ENCODE measurements at regions not wholly inside any gene's neighbourhood (a gene's known extent, or its start where the extent isn't known, plus 50 kb on each side); places are given as distances from the start of the nearest gene placed in this dataset.
"Not testable (repeated sequence)": the region's sequence is repeated elsewhere in the genome, so short reads cannot be mapped to it uniquely, and the experiment has no call there.

GRCh38 chr16:17559394-17559793 is 88.6 kb upstream of the XYLT1 start:
- no peak for DNase-seq (ENCODE audit: low read depth)

DNA sequence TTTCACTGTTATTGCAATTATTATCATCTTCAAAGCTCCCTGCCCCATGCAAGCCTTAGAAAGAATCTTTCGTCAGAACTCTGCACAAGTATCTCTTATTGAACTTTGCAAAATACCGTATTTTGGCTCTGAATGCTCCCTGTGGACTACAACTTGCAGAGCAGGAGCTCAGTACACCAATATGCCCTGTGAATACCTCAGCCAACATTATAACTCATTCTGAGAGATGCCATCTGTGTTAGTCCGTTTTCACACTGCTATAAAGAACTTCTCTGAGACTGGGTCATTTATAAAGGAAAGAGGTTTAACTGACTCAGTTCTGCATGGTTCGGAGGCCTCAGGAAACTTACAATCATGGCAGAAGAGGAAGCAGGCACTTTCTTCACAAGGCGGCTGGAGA is 87.2 kb upstream of the XYLT1 start:
- no peak for DNase-seq (ENCODE audit: low read depth)

DNA sequence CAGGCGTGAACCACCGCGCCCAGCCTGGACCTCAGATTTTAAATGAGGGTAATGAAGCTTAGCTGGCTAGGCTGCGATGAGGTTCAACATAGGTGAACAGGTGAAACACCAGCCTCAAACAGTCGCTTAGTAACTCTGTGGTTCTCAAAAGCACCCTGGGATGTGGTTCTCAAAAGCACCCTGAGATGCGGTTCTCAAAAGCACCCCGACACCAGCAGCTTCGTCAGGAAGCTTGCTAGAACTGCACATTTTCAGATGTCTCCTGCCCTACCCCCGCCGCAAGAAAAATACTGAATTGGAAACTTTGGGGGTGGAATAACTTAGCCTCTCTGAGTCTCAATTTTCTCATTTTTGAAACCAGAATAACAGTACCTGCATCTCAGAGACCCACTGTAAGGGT is 86.7 kb upstream of the XYLT1 start:
- no peak for DNase-seq (ENCODE audit: low read depth)

DNA sequence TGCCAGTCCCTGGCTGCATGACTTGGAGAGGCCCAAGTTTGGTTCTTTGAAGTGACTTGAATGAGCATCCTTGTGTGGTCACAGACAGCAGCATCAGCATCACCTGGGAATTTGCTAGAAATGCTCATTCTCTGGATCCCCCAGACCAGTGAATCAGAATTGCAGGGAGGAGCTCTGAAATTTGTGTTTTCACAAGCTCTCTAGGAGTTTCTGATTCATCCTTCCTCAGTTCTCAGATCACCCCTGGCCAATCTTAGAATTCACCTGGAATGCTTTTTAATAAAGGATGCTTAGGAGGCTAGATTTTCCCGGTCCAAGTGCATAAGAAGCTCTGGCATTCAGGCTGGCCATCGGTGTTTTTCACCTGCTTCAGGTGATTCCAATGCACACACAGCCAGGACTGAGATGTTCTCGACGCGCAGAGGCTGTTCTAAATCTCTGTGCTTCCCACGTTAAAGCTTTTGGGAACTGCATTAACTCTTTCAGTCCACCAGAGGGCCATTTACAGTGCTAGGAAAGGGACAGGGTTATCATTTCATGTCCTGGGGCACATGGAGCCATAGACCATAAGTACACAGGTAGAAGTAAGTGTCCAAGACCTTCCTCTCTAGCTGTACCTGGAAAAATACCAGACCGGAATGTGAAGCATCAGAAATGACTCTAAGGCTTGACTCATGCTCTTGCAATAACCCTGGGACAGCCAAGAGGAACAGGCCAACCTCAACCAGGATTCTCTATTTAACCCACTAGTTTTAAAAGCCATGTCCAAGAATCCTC is 85.7 kb upstream of the XYLT1 start:
- peak; percentile 16 for DNase-seq (ENCODE audit: low read depth)

DNA sequence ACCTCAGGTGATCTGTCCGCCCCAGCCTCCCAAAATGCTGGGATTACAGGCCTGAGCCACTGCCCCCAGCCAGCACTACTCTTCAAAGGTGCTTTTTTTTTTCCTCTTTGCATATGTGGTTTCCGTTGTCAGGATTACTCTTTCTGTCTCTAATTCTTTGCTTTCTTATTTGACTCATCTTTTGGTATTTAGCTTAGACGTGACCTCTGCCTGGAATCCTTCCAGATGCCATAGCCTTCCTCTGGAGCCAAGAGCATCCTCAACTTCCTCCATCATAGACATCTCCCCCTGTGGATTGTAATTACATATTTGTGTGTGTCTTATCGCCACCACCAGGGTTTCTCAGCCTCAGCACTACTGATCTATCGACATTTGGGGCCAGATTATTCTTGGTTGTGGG is 84.4 kb upstream of the XYLT1 start:
- peak; percentile 63 for DNase-seq (ENCODE audit: low read depth)

- no peak for DNase-seq (ENCODE audit: low read depth)
These were observed 81.6 kb upstream of the XYLT1 start for GRCh38 chr16:17552351-17552750.

DNA sequence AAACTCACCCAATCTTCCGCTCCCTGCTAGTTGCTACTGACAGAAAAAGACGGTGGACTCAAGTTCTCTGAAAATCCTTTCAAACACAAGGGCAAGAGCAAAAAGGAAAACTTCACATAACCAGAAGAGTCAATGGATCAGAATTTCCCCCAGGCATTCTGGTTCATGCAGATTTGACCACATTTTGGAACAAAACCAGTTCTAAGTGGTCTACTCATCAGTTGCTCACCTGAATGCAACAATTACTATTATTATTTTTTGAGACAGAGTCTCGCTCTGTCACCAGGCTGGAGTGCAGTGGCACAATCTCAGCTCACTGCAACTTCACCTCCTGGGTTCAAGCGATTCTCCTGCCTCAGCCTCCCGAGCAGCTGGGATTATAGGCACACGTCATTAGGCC is 80.9 kb upstream of the XYLT1 start:
- DNase-seq (ENCODE audit: low read depth) = not testable (repeated sequence)

DNA sequence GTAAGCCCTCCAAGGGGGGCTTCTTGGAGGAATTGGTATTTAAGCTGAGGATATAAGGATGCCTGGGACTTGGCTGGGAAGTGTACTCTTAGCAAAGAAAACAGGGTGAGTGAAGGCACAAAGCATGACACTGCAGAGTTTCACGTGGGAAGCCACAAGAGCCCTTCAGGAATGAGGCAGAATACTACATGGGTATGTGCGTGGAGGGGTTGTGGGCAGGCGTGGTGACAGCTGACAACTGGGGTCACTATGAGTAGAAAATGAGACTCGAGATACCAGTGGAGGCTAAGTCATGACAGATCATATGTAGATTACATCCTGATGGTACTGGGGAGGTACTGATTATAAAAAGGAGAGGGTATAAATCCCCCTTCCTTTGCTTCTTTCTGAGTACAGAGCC is 78.1 kb upstream of the XYLT1 start:
- no peak for DNase-seq (ENCODE audit: low read depth)

DNA sequence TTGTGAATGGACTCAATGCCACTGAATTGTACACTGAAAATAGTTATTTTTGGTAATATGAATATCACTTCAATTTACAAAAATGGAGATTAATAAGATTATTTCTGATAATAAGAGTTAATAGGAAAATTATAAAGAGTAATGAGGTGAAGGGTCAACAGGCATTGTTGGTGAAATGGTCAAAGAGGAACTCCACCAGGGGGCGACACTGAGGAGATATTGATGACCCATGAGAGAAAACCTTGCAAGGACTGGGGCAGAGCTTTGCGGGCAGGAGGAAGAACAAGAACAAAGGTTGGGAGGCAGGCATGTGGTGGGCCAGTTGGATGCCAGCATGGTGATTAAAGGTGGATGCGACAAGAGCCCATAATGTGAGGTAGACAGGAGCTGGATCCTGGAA is 74.0 kb upstream of the XYLT1 start:
- no peak for DNase-seq (ENCODE audit: low read depth)

GRCh38 chr16:17544304-17544703 is 73.5 kb upstream of the XYLT1 start:
- no peak for DNase-seq (ENCODE audit: low read depth)

- no peak for DNase-seq (ENCODE audit: low read depth)
These were observed 72.3 kb upstream of the XYLT1 start for GRCh38 chr16:17543073-17543472.

- no peak for DNase-seq (ENCODE audit: low read depth)
These were observed 70.6 kb upstream of the XYLT1 start for GRCh38 chr16:17541324-17541723.

DNA sequence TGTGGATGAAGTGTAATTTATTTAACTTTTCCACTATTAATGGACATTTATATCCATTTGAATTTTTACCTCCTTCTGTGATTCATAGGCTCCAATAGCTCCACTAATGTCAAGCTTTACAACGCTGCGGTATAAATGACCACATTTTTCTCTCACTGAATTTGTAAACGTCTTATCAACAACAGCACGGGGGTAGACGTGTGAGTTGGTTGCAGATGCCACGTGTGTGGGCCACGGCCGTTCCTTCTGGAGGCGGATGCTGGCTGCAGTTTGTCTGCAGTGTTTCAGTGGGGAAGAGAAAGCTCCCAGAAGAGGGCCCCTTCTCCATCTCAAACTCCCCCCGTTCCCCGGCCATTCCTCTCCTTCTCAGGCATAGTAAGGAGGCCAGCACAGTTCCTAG is 68.2 kb upstream of the XYLT1 start:
- no peak for DNase-seq (ENCODE audit: low read depth)

- DNase-seq (ENCODE audit: low read depth) = no peak
These were observed 61.7 kb upstream of the XYLT1 start for GRCh38 chr16:17532338-17532995.

GRCh38 chr16:17529982-17530760 is 59.4 kb upstream of the XYLT1 start:
- no peak for DNase-seq (ENCODE audit: low read depth)

DNA sequence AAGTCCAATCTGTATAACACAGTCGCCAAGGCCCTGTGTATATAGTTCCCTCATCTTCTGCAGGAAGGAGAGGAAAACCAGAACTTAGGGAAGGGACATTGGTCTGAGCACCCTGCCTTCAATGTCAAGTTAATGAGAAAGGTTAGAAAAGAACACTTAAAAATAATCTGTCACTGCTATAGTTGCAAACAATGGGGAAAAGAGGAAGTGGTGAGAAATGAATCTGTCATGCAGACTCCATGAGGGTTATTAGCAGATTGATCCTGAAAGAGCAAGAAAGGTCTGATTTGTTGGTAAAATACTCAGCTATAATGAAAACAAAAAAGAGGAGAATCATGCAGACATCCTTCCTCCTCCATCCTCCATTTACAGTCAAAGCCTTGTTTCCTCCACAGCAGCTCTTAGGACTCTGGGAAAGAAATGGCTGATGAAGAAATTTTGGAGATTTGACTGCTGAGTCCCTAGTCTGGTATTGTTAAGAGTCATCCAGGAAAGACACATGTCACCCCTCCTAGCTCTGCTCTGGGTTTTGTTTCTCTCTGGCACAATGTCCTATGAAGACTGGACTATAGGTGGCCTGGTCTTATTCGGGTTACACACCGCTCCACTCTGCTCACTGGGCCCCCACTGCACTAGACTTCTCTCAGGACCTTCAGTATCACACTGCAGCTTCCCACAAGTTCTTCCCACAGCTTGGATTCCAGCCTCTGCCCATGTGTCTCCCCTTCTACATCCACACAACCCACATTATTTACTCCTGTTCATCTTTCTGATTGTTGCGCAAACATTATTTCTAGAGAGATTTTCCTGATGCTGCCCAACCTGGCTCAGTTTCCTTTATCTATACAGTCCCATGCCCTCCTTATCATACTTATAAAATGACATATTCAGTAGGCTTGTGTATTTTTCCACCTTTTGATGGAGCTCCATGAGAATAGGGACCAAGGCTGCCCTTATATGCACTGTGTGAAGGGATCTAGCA is 56.5 kb upstream of the XYLT1 start:
- DNase-seq (ENCODE audit: low read depth) = no peak

DNA sequence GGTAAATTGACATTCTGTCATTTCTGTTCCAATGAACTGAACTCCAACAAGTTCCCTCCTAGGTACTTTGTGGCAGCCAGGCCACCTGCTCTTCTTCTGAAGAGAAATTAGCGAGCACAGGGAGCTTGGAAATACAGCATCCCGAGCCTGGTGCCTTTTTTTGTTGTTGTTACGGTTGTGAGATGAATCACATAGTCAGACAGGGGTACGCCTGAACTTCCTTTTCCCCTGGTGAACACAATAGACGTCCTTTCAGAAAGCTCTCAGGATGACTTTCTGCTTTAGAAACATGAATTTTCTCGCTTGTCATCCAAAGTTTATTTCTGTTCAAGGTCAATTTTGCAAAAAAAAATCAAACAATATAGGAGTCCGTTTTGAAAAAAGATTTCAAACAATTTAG is 53.9 kb upstream of the XYLT1 start:
- DNase-seq (ENCODE audit: low read depth) = no peak

- no peak for DNase-seq (ENCODE audit: low read depth)
These were observed 49.8 kb upstream of the XYLT1 start for GRCh38 chr16:17520561-17520960.
